Kasumi-1 (cell line): ENCODE measurements at regions not wholly inside any gene's neighbourhood (a gene's known extent, or its start where the extent isn't known, plus 50 kb on each side); places are given as distances from the start of the nearest gene placed in this dataset.

Experiments
- DNase-seq, 2 experiments: peaks; one replicate each; lab custom pipeline; 2025; lab: John Stamatoyannopoulos, UW

- no peak for DNase-seq
These were observed 588.8 kb downstream of the PRELID2 start for GRCh38 chr5:145246379-145246778.

- DNase-seq: no peak
These were observed 589.8 kb downstream of the PRELID2 start for GRCh38 chr5:145245354-145245753.

- DNase-seq: no peak
These were observed 590.4 kb downstream of the PRELID2 start for GRCh38 chr5:145244788-145245187.

DNA sequence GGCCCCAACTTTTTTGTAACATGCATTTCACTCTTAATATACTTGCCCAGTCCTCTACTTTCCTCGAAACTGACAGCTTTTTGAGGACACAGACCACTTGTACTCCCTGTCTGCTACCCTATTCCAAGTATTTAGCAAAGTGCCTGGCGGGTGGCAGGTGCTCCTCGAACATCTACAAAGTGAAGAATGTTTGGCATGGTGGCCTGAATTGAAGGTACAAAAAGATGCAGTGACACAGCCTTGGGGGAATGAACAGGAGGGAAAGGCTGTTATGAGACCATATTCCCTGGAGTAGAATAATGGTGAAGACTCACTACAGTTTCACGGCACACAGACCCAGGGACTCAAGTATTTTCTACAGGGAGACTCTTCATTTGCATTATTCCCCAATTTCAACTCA is 590.9 kb downstream of the PRELID2 start:
- no peak for DNase-seq

GRCh38 chr5:145243016-145243415 is 592.1 kb downstream of the PRELID2 start:
- DNase-seq: no peak

DNA sequence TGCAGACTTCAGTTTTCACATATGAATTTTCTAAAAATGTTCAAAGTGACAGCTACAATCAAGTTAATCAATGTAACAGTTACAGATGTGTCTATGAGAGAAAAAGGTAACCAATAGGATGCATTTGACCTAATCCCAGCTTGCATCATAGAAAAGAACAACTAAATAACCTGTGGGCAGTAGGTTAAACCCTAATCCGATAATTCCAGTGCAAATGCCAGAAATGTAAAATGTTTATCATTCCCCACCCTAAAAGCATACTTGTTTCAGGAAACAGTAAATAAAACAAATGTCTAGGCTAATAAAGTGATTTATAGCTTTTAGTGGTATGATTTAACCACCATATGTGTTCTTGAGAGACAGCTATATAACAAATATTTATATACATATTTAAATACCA is 592.6 kb downstream of the PRELID2 start:
- no peak for DNase-seq

GRCh38 chr5:145237843-145238242 is 597.3 kb downstream of the PRELID2 start:
- DNase-seq: peak; percentile 67 to 81

GRCh38 chr5:145236983-145237382 is 598.2 kb downstream of the PRELID2 start:
- no peak for DNase-seq

DNA sequence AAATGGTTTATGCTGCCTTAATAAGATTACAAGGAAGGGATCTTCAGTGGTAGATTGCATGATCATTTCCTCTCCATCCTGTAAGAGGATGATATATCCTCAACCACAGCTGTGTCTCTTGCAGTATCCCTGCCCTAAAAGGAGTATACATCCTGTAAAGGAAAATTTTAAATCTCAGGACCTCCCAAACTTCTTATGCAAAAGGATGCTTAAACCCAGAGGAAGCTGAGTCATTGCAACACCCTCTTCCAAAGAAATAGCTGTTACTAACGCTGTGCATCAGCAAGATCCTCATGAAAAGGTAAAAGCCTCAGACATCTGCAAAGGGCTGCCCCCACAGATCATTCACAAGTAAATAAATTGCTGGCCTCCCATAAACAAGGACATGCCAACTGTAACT is 599.0 kb downstream of the PRELID2 start:
- DNase-seq: no peak

DNA sequence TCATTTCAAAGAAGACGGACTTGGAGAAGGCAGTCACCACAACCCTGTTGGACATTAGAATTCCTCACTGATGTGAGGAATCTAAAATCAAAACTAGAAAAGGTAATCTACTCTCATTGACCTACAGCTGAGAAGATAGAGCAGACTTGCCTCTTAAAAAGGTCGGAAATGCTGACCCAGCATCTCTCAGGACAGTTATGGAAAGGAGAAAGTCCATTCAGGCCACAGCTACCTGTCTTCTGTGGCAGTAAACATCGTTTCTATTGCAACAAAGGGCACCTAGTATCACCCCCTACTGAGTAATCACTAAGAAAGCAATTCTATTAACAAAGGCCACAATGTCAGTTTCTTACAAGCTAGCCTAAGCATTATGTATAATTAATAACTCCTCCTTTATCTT is 601.7 kb downstream of the PRELID2 start:
- no peak for DNase-seq

- DNase-seq: no peak
These were observed 604.4 kb downstream of the PRELID2 start for GRCh38 chr5:145230781-145231180.

- no peak for DNase-seq
These were observed 606.6 kb downstream of the PRELID2 start for GRCh38 chr5:145228564-145228963.

- no peak for DNase-seq
These were observed 607.3 kb downstream of the PRELID2 start for GRCh38 chr5:145227881-145228280.

GRCh38 chr5:145226726-145227125 is 608.4 kb downstream of the PRELID2 start:
- no peak for DNase-seq

- DNase-seq: no peak
These were observed 609.6 kb downstream of the PRELID2 start for GRCh38 chr5:145225529-145225928.

- no peak for DNase-seq
These were observed 611.6 kb downstream of the PRELID2 start for GRCh38 chr5:145223582-145223981.

DNA sequence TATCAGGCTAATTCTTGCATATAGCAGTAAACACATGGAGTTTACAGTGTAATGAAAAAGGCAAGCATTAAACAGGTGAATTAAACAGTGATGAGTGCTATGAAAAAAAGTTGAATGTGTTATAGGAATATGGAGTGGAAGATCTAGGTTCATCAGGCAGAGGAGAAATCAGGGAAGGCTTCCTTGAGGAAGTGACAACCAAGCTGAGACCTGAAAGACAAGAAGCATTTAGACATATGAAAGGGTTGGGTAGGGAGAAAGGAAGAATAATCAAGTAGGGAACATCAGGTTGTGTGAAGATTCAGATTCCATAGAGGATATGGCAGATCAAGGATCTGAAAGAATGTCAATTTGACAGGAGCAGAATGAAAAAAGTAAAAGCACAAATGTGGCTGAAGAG is 612.5 kb downstream of the PRELID2 start:
- DNase-seq: no peak

- no peak for DNase-seq
These were observed 613.7 kb downstream of the PRELID2 start for GRCh38 chr5:145221416-145221815.

GRCh38 chr5:145220481-145220880 is 614.7 kb downstream of the PRELID2 start:
- no peak for DNase-seq

DNA sequence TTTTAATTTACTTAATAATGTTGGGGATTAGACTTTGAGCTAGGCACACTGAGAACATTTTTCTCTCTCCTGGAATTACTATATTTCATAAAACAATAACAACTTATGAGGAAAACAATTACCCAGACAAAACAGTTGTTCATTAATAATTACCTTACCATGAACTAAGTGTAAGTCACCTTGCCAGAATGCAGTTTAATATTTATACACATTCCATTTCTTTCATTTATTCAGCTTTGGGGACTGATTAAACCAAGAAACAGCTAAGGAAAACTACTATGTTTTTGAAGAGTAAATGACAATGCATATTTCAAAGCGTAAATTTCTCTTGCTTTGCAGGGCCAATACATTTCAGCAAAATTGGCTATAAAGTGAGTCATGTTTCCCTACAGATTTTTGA is 616.2 kb downstream of the PRELID2 start:
- no peak for DNase-seq

GRCh38 chr5:145218019-145218418 is 617.1 kb downstream of the PRELID2 start:
- no peak for DNase-seq

GRCh38 chr5:145210020-145210419 is 625.1 kb downstream of the PRELID2 start:
- no peak for DNase-seq

DNA sequence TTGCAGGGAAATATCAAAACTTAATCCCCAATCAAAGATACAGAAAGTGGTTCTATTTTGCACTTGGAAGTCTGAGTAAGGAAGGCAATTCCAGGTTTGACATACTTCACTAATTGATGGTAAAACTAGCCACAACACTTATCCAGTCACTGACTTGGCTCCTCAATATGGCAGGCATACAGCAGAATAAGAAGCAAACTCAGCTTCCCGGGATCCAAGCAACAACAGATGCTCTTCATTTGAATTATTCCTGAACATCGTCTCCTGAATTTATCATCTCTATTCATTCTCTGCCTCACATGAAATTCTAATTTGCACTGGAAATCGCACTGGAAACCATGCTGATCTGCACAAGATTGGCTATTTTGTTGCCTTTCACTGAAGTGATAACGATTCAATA is 629.6 kb downstream of the PRELID2 start:
- DNase-seq: no peak

DNA sequence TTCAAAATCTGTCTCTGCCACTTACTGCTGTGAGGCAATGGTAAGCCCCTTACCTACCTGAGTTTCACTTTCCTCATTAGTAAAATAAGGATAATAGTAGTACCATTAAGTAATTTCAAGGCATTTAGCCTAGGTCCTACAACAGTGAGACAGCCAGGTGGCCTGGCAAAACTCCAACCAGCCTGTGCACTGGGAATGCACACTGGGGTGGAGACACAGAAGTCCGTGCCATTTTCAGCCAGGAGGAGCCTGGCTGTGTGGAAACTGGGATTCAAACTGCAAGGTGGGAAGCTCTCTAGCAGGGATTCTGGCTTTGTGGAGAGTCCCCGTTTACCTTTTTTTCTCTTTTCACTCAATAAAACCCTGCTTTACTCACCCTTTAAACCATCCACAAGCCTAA is 630.4 kb downstream of the PRELID2 start:
- DNase-seq: no peak

- DNase-seq: no peak
These were observed 631.9 kb downstream of the PRELID2 start for GRCh38 chr5:145203193-145203592.
